HEK293 (cell line): ENCODE measurements at regions not wholly inside any gene's neighbourhood (a gene's known extent, or its start where the extent isn't known, plus 50 kb on each side); places are given as distances from the start of the nearest gene placed in this dataset.

Experiments
- CTCF ChIA-PET: fragments of 350-600 bp; formaldehyde crosslinking; extraction: SDS; loops from one replicate; lab custom pipeline; 2021; ENCODE audit warnings: antibody characterized with exemption; lab: Yijun Ruan, JAX
- POLR2A ChIA-PET: fragments of 300-600 bp; formaldehyde crosslinking; extraction: SDS; loops from one replicate; lab custom pipeline; 2020; ENCODE audit warnings: antibody characterized with exemption, inconsistent platforms; lab: Yijun Ruan, JAX
- H3K27ac ChIP-seq: fragments of 200-500 bp; sonication (Bioruptor generic); 2 replicates; pipeline ENCODE4 v1.5.1; 2014; ENCODE audit warnings: low read depth, low read length, control low read depth, inconsistent platforms; ENCODE audit errors: extremely low read depth
- H3K36me3 ChIP-seq, 2 experiments: fragments of 200-500 bp in 1 of 2; sonication (Bioruptor generic) in 1 of 2; 1 replicate in 1 of 2; 2 replicates in 1 of 2; pipeline ENCODE4 v1.5.1; 2014 to 2017; ENCODE audit warnings: inconsistent platforms in 2 of 2, low read length in 2 of 2; ENCODE audit not compliant: control insufficient read depth in 2 of 2, insufficient read depth in 1 of 2
- H3K4me1 ChIP-seq: fragments of 200-500 bp; sonication (Bioruptor generic); 2 replicates; pipeline ENCODE4 v1.5.1; 2014; ENCODE audit warnings: mild to moderate bottlenecking, low read length, inconsistent platforms; ENCODE audit not compliant: control insufficient read depth, insufficient read depth
- H3K4me3 ChIP-seq: 2 replicates; pipeline ENCODE4 v1.5.1; 2011; ENCODE audit warnings: low read depth, mild to moderate bottlenecking, control low read depth, low read length, moderate library complexity
- H3K9me3 ChIP-seq: fragments of 200-500 bp; sonication (Bioruptor generic); 2 replicates; pipeline ENCODE4 v1.5.1; 2014; ENCODE audit warnings: low read depth, low read length, inconsistent platforms; ENCODE audit not compliant: control insufficient read depth, insufficient read depth
- AEBP2 ChIP-seq: fragments of 450-650 bp; formaldehyde crosslinking; IDR thresholded peaks from 2 replicates; pipeline ENCODE4 v1.5.1; 2016; ENCODE audit warnings: missing biosample characterization, missing genetic modification characterization, borderline replicate concordance
- BCL6B ChIP-seq: fragments of 450-650 bp; formaldehyde crosslinking; IDR thresholded peaks from 2 replicates; pipeline ENCODE4 v1.5.1; 2017; ENCODE audit warnings: missing biosample characterization, missing genetic modification characterization
- EGR2 ChIP-seq: fragments of 450-650 bp; formaldehyde crosslinking; IDR thresholded peaks from 2 replicates; pipeline ENCODE4 v1.5.1; 2016; ENCODE audit warnings: low read depth, missing biosample characterization, missing genetic modification characterization
- KLF17 ChIP-seq: fragments of 450-650 bp; formaldehyde crosslinking; IDR thresholded peaks from 2 replicates; pipeline ENCODE4 v1.5.1; 2016; ENCODE audit warnings: missing biosample characterization, missing genetic modification characterization
- KLF7 ChIP-seq: fragments of 450-650 bp; formaldehyde crosslinking; IDR thresholded peaks from 2 replicates; pipeline ENCODE4 v1.5.1; 2016; ENCODE audit warnings: missing biosample characterization, missing genetic modification characterization, borderline replicate concordance
- MZF1 ChIP-seq: fragments of 450-650 bp; formaldehyde crosslinking; IDR thresholded peaks from 2 replicates; pipeline ENCODE4 v1.5.1; 2017; ENCODE audit warnings: missing biosample characterization, missing genetic modification characterization, borderline replicate concordance
- ZBTB20 ChIP-seq: fragments of 450-650 bp; formaldehyde crosslinking; IDR thresholded peaks from 2 replicates; pipeline ENCODE4 v1.5.1; 2016; ENCODE audit warnings: missing biosample characterization, missing genetic modification characterization
- ZFP3 ChIP-seq: fragments of 450-650 bp; formaldehyde crosslinking; IDR thresholded peaks from 2 replicates; pipeline ENCODE4 v1.5.1; 2016; ENCODE audit warnings: low read depth, missing biosample characterization, missing genetic modification characterization
- ZFP37 ChIP-seq: fragments of 450-650 bp; formaldehyde crosslinking; IDR thresholded peaks from 2 replicates; pipeline ENCODE4 v1.5.1; 2016; ENCODE audit warnings: missing biosample characterization, missing genetic modification characterization
- ZNF132 ChIP-seq: fragments of 450-650 bp; formaldehyde crosslinking; IDR thresholded peaks from 2 replicates; pipeline ENCODE4 v1.5.1; 2017; ENCODE audit warnings: missing biosample characterization, missing genetic modification characterization, borderline replicate concordance
- ZNF155 ChIP-seq: fragments of 450-650 bp; formaldehyde crosslinking; IDR thresholded peaks from 2 replicates; pipeline ENCODE4 v1.5.1; 2016; ENCODE audit warnings: missing biosample characterization, missing genetic modification characterization
- ZNF214 ChIP-seq: fragments of 450-650 bp; formaldehyde crosslinking; IDR thresholded peaks from 2 replicates; pipeline ENCODE4 v1.5.1; 2017; ENCODE audit warnings: missing biosample characterization, mild to moderate bottlenecking, missing genetic modification characterization, borderline replicate concordance
- ZNF23 ChIP-seq: fragments of 450-650 bp; formaldehyde crosslinking; IDR thresholded peaks from 2 replicates; pipeline ENCODE4 v1.5.1; 2016; ENCODE audit warnings: missing biosample characterization, missing genetic modification characterization, borderline replicate concordance
- ZNF24 ChIP-seq: fragments of 450-650 bp; formaldehyde crosslinking; IDR thresholded peaks from 2 replicates; pipeline ENCODE4 v1.5.1; 2016; ENCODE audit warnings: missing biosample characterization, missing genetic modification characterization
- ZNF266 ChIP-seq: fragments of 450-650 bp; formaldehyde crosslinking; IDR thresholded peaks from 2 replicates; pipeline ENCODE4 v1.5.1; 2016; ENCODE audit warnings: missing biosample characterization, missing genetic modification characterization, low read depth
- ZNF274 ChIP-seq, 2 experiments: fragments of 200-500 bp in 1 of 2; fragments of 450-650 bp in 1 of 2; sonication (Bioruptor generic) in 1 of 2; formaldehyde crosslinking in 1 of 2; IDR thresholded peaks; 2 replicates each; pipeline versions ENCODE4 v1.5.1 to v1.6.1; 2014 to 2016; ENCODE audit warnings: borderline replicate concordance in 1 of 2, inconsistent platforms in 1 of 2, low read length in 1 of 2, missing biosample characterization in 1 of 2, missing genetic modification characterization in 1 of 2
- ZNF324 ChIP-seq: fragments of 450-650 bp; formaldehyde crosslinking; IDR thresholded peaks from 2 replicates; pipeline ENCODE4 v1.5.1; 2016; ENCODE audit warnings: missing biosample characterization, missing genetic modification characterization
- ZNF362 ChIP-seq: fragments of 450-650 bp; formaldehyde crosslinking; IDR thresholded peaks from 2 replicates; pipeline ENCODE4 v1.5.1; 2016; ENCODE audit warnings: missing biosample characterization, missing genetic modification characterization
- ZNF423 ChIP-seq: fragments of 450-650 bp; formaldehyde crosslinking; IDR thresholded peaks from 2 replicates; pipeline ENCODE4 v1.5.1; 2016; ENCODE audit warnings: missing biosample characterization, missing genetic modification characterization
- ZNF449 ChIP-seq: fragments of 450-650 bp; formaldehyde crosslinking; IDR thresholded peaks from 2 replicates; pipeline ENCODE4 v1.5.1; 2017; ENCODE audit warnings: missing biosample characterization, mild to moderate bottlenecking, missing genetic modification characterization, moderate library complexity
- ZNF48 ChIP-seq: fragments of 450-650 bp; formaldehyde crosslinking; IDR thresholded peaks from 2 replicates; pipeline ENCODE4 v1.5.1; 2016; ENCODE audit warnings: missing biosample characterization, missing genetic modification characterization
- ZNF530 ChIP-seq: fragments of 450-650 bp; formaldehyde crosslinking; IDR thresholded peaks from 2 replicates; pipeline ENCODE4 v1.5.1; 2016; ENCODE audit warnings: low read depth, missing biosample characterization, missing genetic modification characterization
- ZNF585B ChIP-seq: fragments of 450-650 bp; formaldehyde crosslinking; IDR thresholded peaks from 2 replicates; pipeline ENCODE4 v1.5.1; 2016; ENCODE audit warnings: missing biosample characterization, missing genetic modification characterization
- ZNF639 ChIP-seq: fragments of 450-650 bp; formaldehyde crosslinking; IDR thresholded peaks from 2 replicates; pipeline ENCODE4 v1.5.1; 2016; ENCODE audit warnings: missing biosample characterization, missing genetic modification characterization
- ZNF654 ChIP-seq: fragments of 450-650 bp; formaldehyde crosslinking; IDR thresholded peaks from 2 replicates; pipeline ENCODE4 v1.5.1; 2016; ENCODE audit warnings: low read depth, missing biosample characterization, missing genetic modification characterization
- ZNF791 ChIP-seq: fragments of 450-650 bp; formaldehyde crosslinking; IDR thresholded peaks from 2 replicates; pipeline ENCODE4 v1.5.1; 2016; ENCODE audit warnings: missing biosample characterization, missing genetic modification characterization
- ZNF792 ChIP-seq: fragments of 450-650 bp; formaldehyde crosslinking; IDR thresholded peaks from 2 replicates; pipeline ENCODE4 v1.5.1; 2016; ENCODE audit warnings: missing biosample characterization, missing genetic modification characterization
- ZNF830 ChIP-seq: fragments of 450-650 bp; IDR thresholded peaks from 2 replicates; pipeline ENCODE4 v1.5.0; 2018; ENCODE audit warnings: missing biosample characterization, missing genetic modification characterization, low read depth, mild to moderate bottlenecking, moderate library complexity

GRCh38 chr15:95932141-95932540 is 398.4 kb upstream of the NR2F2 start:
- Histone ChIP-seq H3K36me3 (no peaks in the 10 kb centered on the region), H3K9me3 (no peaks in the 10 kb centered on the region), H3K4me3 (no peak overlapping the region), H3K4me1 (no peaks in the 10 kb centered on the region), H3K27ac (no peak overlapping the region)
- CTCF ChIA-PET: interaction anchor here (0.6 kb wide), 1 partner anchor 136 kb away, joined by 11 read pairs; no protein-coding TSS in a partner anchor
- no peak for TF ChIP-seq ZNF324 (tag by site-specific recombination)
- TF ChIP-seq ZNF24: no peak
- TF ChIP-seq ZNF449: no peak
- TF ChIP-seq ZNF132 (tag by site-specific recombination): no peak
- no peak for TF ChIP-seq ZNF792
- no peak for TF ChIP-seq ZFP37 (tag by site-specific recombination)
- no peak for TF ChIP-seq ZNF585B (tag by site-specific recombination)
- TF ChIP-seq ZNF639 (tag by site-specific recombination): no peak
- no peak for TF ChIP-seq ZNF362 (tag by site-specific recombination)
- no peak for TF ChIP-seq ZNF155 (tag by site-specific recombination)
- no peak for TF ChIP-seq MZF1 (tag by site-specific recombination)
- no peak for TF ChIP-seq ZNF48 (tag by site-specific recombination)
- no peak for TF ChIP-seq AEBP2
- TF ChIP-seq BCL6B (tag by site-specific recombination): no peak
- TF ChIP-seq EGR2: no peak
- no peak for TF ChIP-seq ZNF274 (IDR thresholded peaks at IDR 0.05; ENCODE audit: low read length)
- TF ChIP-seq ZNF274 (tag by site-specific recombination; IDR thresholded peaks at IDR 0.05; ENCODE audit: borderline replicate concordance): no peak
- no peak for TF ChIP-seq ZNF654 (tag by site-specific recombination)
- no peak for TF ChIP-seq ZNF266
- POLR2A ChIA-PET: no interaction called here

GRCh38 chr15:95932676-95933075 is 397.8 kb upstream of the NR2F2 start:
- H3K9me3 ChIP-seq: no peaks in the 10 kb centered on the region
- POLR2A ChIA-PET: no interaction called here
- H3K4me1 ChIP-seq: no peaks in the 10 kb centered on the region
- CTCF ChIA-PET: interaction anchor here (0.6 kb wide), 1 partner anchor 137 kb away, joined by 11 read pairs; no protein-coding TSS in a partner anchor
- H3K4me3 ChIP-seq: no peak overlapping the region
- no peak overlapping the region for H3K27ac ChIP-seq
- H3K36me3 ChIP-seq: no peaks in the 10 kb centered on the region
- TF ChIP-seq ZBTB20 (tag by site-specific recombination): no peak
- no peak for TF ChIP-seq ZNF791 (tag by site-specific recombination)
- no peak for TF ChIP-seq KLF7
- no peak for TF ChIP-seq ZNF423
- no peak for TF ChIP-seq ZNF214 (tag by site-specific recombination)
- no peak for TF ChIP-seq KLF17 (tag by site-specific recombination)
- TF ChIP-seq ZNF23 (tag by site-specific recombination): no peak
- no peak for TF ChIP-seq ZFP3 (tag by site-specific recombination)
- no peak for TF ChIP-seq MZF1 (tag by site-specific recombination)
- no peak for TF ChIP-seq ZNF830 (tag by site-specific recombination)
- no peak for TF ChIP-seq ZNF530 (tag by site-specific recombination)
